Glomerular endothelial cell (primary cell): ENCODE measurements at regions not wholly inside any gene's neighbourhood (a gene's known extent, or its start where the extent isn't known, plus 50 kb on each side); places are given as distances from the start of the nearest gene placed in this dataset.
"Not testable (repeated sequence)": the region's sequence is repeated elsewhere in the genome, so short reads cannot be mapped to it uniquely, and the experiment has no call there.

ENCODE experiments used
- DNase-seq: peaks from one replicate; pipeline ENCODE4 v3.0.0-alpha.2; 2011; ENCODE audit warnings: low read depth, low spot score; ENCODE audit errors: extremely low read depth

- not testable (repeated sequence) for DNase-seq
Measured at GRCh38 chr9:87041553-87042235, 94.4 kb upstream of the GAS1 start.

- DNase-seq: not testable (repeated sequence)
Measured at GRCh38 chr9:87049929-87050608, 102.8 kb upstream of the GAS1 start.

DNA sequence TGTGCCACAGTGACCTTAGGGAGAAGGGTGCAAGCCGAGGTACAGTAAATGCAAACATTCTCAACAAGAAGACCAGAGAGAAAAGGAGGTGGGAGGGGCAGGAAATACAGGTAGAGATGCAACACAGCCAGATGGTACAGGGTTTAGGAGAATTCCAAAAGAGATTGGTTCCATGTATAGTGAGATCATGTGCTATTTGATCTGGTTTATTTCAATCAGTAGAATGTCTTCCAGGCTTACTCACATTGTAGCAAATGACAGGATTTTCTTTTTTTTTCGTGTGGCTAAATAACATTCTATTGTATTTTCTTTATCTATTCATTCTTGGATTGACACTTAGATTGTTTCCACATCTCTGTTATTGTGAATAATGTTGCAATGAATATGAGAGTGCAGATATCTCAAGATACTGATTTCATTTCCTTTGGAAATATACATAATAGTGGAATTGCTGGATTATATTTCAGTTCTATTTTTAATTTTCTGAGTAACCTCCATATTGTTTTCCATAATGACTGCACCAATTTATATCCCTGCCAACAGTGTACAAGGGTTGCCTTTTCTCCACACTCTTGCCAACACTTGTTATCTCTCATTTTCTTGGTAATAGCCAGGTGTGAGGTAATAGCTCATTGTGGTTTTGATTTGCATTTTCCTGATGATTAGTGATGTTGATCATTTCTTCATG lies 107.8 kb upstream of the GAS1 start:
- DNase-seq: no peak

- DNase-seq: no peak
Measured at GRCh38 chr9:87059772-87060171, 112.5 kb upstream of the GAS1 start.

DNA sequence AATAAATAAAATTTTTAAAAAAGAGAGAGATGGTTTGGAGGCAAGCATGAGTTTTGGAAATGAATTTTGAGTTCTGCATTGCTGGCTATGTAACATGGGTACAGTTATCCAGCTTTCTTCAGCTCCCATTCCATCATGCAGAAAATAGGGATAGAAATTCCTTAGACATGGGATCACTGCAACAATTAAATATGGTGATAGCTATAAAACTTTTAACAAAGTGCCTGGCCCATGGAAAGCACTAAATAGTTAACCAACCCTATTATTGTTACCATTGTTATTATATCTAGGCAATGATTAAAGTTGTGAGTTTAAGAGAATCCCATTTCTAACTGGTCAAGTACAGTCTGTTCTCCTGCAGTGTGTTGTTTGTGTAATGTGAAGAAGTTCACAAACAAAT lies 115.4 kb upstream of the GAS1 start:
- no peak for DNase-seq

GRCh38 chr9:87063246-87063645 lies 115.9 kb upstream of the GAS1 start:
- DNase-seq: no peak

DNA sequence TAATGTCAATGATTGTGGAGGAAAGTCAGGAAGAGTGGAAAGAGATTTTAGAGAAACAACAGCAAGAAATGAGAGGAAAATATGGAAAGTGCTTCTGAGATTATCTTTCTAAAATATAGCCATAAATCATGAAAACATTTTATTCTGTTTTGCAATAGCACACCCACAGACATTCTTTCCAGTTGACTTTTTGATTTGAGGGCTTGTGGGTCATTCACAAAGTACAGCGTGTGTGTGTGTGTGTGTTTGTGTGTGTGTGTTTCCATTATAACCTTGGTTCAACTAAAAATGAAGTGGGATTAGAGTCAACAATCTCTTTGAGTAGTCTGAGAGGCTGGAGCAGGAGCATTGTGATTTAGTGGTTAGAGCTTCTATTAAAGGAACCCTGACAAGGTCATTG lies 116.6 kb upstream of the GAS1 start:
- no peak for DNase-seq

GRCh38 chr9:87064311-87064710 lies 117.0 kb upstream of the GAS1 start:
- no peak for DNase-seq

DNA sequence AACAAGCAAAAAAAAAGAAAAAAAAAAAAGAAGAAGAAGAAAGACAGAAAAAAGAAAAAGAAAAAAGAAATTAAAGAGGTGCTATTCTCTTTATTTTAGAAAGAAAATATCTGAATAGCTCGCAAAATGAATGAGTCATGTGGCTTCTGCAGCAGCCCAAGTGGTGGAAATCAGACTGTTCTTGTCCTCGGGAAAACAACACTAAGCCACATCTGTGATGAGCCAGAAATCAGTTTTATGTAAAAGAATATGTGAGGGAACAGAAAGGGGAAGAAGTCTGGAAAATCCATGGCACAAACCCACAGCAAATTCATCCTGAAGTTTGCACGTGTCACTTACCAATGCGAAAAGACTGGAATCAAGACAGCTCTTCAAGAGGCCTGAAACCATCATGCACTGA lies 118.7 kb upstream of the GAS1 start:
- no peak for DNase-seq

- DNase-seq: no peak
Measured at GRCh38 chr9:87067426-87067825, 120.1 kb upstream of the GAS1 start.

DNA sequence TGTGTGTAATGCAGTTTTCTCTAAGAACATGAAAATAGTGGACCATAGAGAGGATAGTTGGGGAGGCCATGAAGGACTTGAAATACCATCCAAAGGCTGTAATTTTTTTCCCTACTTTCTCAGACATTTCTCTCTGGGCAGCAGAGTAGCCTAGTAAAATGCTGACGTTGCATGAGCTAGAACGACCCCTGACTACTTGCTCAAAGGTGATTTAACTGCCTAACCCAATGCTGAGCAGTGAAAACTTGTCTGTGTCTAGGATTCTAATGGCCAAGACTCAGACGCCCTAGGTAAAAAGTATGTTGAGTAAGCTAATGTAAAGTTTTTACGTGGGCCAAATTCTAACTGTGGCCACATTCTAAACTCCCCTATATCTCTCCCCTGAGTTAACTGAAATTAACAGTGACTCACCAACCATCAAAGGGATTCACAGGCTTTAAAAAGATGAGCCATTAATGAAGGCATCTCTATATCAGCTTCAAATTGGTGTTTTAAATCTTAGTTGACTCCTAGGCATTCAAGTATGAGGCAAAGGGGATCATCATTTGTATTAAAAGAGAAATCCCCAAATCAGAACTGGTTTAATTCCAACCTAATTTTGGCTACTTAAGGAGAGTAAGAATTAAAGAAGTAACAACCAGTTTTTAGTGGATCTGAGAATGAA lies 121.0 kb upstream of the GAS1 start:
- no peak for DNase-seq

DNA sequence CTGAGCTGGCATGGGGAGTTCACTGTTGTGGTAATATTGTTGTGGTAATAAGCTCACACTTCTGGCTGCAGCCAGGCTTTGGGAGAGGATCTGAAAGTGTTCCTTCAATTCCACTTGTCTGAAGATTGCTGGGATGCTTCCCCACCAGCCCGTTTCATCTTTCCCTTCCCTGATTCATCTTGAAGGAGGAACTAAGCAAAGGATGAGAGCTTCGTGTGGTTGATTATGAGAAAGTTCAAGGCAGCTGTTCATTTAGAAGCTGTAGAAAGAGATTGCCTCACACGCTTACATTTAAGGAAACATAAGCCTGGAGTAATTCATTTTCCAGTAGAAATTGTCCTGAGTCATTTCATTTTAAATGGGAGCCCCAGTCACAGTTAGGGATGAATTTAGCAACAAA lies 122.4 kb upstream of the GAS1 start:
- no peak for DNase-seq

GRCh38 chr9:87070336-87070735 lies 123.0 kb upstream of the GAS1 start:
- DNase-seq: no peak

- DNase-seq: no peak
Measured at GRCh38 chr9:87071473-87071872, 124.2 kb upstream of the GAS1 start.

- no peak for DNase-seq
Measured at GRCh38 chr9:87073692-87074091, 126.4 kb upstream of the GAS1 start.

DNA sequence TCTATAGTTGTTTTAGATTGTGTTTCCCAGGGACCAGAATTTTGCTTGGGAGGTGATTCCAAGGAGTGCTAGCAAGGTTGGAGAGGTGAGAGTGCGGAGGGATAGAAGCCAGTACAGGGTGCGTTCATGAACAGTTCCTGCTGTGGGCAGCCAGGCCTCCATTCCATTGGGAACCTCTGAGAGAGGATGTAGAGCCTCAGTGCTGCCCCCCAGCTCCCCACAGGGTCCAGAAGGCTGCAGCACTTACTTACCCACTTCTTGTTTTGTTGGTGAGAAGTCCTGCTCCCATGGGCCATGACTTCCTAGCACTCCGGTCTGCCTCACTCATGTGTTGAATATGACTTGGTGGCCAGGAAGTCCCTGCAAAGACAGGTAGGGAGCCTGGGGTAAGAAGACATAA lies 128.2 kb upstream of the GAS1 start:
- DNase-seq: no peak

- DNase-seq: no peak
Measured at GRCh38 chr9:87076825-87077224, 129.5 kb upstream of the GAS1 start.

DNA sequence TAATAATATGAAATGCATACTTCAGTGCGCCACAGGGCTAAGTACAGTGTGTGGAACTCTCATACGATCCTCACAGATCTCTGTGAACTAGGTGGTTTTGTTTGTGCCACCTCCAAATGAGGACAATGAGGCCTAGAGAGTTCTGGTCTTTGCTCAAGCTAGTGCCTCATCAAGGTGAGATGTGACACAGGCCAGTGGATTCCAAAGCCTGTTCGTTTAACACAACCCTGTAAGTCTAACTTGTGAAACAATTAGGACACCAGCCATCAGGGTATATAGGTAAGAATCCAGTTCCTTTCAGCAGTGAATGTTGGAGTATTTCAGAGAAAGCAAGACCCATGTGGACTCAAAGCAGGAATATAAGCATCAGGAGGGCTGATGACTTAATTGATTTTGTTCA lies 130.7 kb upstream of the GAS1 start:
- no peak for DNase-seq

DNA sequence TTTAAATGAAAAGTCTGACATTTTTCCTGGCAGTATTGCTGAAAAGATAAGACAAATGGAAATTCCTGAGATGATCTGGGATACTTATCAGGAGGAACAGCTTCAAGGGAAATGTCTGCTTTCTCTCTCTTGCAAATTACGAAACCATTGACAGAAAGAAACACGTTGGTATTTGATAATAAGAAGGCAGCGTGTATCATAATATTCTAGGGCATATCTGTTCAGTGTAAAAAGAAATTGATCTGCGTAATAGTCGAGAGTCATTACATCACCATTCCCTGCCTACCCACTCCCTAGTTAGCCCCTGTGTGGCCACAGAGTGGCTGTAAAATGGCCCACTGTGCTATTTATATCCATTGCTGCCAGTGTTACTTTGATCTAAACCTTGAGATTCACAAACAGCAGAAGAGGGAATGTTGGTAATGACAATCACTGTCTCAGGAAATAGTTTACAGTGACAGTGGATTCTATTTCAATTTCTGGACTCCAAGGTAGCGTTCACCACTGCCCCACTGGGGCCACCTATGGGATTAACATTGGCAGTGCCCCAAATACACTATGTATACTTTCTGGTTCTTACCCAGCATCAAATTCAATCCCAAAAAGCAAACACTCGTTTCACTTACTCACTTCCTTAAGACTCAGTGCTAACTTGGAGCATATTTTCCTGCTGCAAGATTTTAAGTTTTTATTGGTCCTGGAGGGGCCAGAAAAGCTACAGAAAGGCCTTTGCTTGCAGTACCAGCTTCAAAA lies 133.4 kb upstream of the GAS1 start:
- no peak for DNase-seq

DNA sequence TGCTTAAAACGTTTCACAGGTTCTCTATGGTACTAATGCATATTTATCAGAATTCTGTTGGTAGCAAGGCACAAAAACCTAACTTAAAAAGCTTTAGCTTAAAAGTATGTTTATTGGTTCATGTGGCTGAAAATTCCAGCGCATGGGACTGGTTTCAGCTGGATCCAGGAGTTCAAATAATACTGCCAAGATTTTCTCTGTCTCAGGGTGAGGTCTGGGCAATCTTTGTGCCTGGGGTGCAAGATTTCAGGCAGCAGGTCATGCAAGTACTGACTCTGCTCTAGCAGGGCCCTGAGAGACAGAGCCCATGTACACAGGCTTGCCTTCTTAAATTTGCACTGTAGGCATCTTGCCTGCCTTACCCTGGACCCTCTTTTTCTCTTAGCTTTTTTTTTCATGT lies 134.2 kb upstream of the GAS1 start:
- no peak for DNase-seq

DNA sequence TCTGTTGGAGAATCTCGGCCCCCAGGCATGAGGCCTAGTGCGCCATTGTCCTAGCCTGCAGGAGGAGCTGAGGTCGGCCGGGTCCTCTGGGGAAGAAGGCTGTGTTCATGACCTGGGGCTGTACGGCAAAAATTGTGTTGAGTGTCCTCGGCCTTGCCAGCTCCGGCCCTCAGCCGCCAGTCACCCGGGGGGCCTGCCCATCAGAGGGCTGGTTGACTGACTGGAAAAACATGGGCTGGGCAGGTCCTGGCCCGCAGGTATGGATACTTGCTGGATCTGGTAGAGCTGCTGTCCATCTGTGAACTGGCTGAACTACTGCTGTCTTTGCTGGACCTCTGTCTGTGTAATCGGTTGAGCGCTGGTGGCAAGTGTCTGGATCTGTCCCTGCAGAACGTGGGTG lies 136.7 kb upstream of the GAS1 start:
- DNase-seq: no peak
